ENCODE measurements at regions not wholly inside any gene's neighbourhood (a gene's known extent, or its start where the extent isn't known, plus 50 kb on each side); places are given as distances from the start of the nearest gene placed in this dataset.

- no peak for TF ChIP-seq POLR2A (IDR thresholded peaks at IDR 0.05)
- TF ChIP-seq CTCF (IDR thresholded peaks at IDR 0.05) = no peak
- intact Hi-C loops (cut with DNase I) = no loop called here
- H3K36me3 ChIP-seq = no peaks in the 10 kb centered on the region
- no peaks in the 10 kb centered on the region for H3K27me3 ChIP-seq
- no peak overlapping the region for H3K27ac ChIP-seq
- DNase-seq (no peak), ATAC-seq (no peak)
- no peak overlapping the region for H3K4me3 ChIP-seq
- H3K4me1 ChIP-seq = peaks cover 0 to 2% (median 0%) of the 10 kb centered on the region in 12 donors
- WGBS, 4 donors = 52 to 62% (median 57%) methylated on average over 2 of the region's 2 CpGs
- no peaks in the 10 kb centered on the region for H3K9me3 ChIP-seq
These were observed 553.3 kb upstream of the SGCD start for GRCh38 chr5:155773680-155774079.

GRCh38 chr5:155780260-155780659 is 546.7 kb upstream of the SGCD start:
- H3K9me3 ChIP-seq = peaks cover 0 to 11% (median 0%) of the 10 kb centered on the region in 12 donors
- no peaks in the 10 kb centered on the region for H3K36me3 ChIP-seq
- H3K27ac ChIP-seq = no peak overlapping the region
- peaks cover 0 to 3% (median 0%) of the 10 kb centered on the region in 12 donors for H3K4me1 ChIP-seq
- no peak for DNase-seq
- intact Hi-C loops (cut with DNase I) = no loop called here
- 71 to 78% (median 78%) methylated on average over 3 of the region's 3 CpGs for WGBS, 4 donors
- TF ChIP-seq POLR2A (IDR thresholded peaks at IDR 0.05) = no peak
- no peak for TF ChIP-seq CTCF (IDR thresholded peaks at IDR 0.05)
- H3K27me3 ChIP-seq = no peaks in the 10 kb centered on the region
- ATAC-seq = no peak
- H3K4me3 ChIP-seq = no peak overlapping the region

DNA sequence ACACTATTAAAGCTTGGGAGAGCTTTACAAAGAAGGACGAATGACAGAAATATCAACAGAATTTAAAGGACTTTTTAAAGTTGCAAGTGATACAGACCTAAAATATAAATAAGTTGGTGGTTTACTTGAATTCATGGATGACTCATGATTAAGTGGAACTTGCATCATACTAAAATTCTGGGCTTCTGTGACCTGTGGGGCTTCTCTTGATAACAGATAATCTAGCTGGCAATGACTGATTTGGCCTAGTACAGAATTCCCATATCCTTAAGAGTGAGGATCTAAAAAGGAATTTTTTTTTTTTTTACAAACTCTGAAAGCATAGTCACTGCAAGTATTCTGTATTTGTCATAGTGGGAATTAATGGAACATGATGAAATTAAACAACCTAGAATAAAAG is 543.7 kb upstream of the SGCD start:
- DNase-seq = no peak
- 69 to 83% (median 74%) methylated on average over 1 of the region's 1 CpG for WGBS, 4 donors
- no peak for TF ChIP-seq CTCF (IDR thresholded peaks at IDR 0.05)
- no peak for TF ChIP-seq POLR2A (IDR thresholded peaks at IDR 0.05)

GRCh38 chr5:155783791-155784190 is 543.2 kb upstream of the SGCD start:
- Histone ChIP-seq H3K9me3 (peaks cover 0 to 11% (median 0%) of the 10 kb centered on the region in 12 donors), H3K4me1 (peaks cover 0 to 7% (median 0%) of the 10 kb centered on the region in 12 donors), H3K27ac (no peak overlapping the region), H3K36me3 (no peaks in the 10 kb centered on the region), H3K4me3 (no peak overlapping the region), H3K27me3 (no peaks in the 10 kb centered on the region)
- DNase-seq (no peak), ATAC-seq (no peak)
- 66 to 77% (median 72%) methylated on average over 3 of the region's 3 CpGs for WGBS, 4 donors
- intact Hi-C loops (cut with DNase I) = no loop called here
- no peak for TF ChIP-seq POLR2A (IDR thresholded peaks at IDR 0.05)
- no peak for TF ChIP-seq CTCF (IDR thresholded peaks at IDR 0.05)

More for the DNA sequence above, 543.7 kb upstream of the SGCD start:
- Histone ChIP-seq H3K4me3 (no peak overlapping the region), H3K36me3 (no peaks in the 10 kb centered on the region), H3K4me1 (peaks cover 0 to 7% (median 0%) of the 10 kb centered on the region in 12 donors), H3K9me3 (peaks cover 0 to 11% (median 0%) of the 10 kb centered on the region in 12 donors), H3K27me3 (no peaks in the 10 kb centered on the region), H3K27ac (no peak overlapping the region)
- intact Hi-C loops (cut with DNase I) = no loop called here
- ATAC-seq = no peak
